IPS DF 4.7 (cell line): ENCODE measurements at regions not wholly inside any gene's neighbourhood (a gene's known extent, or its start where the extent isn't known, plus 50 kb on each side); places are given as distances from the start of the nearest gene placed in this dataset.
"Not testable (repeated sequence)": the region's sequence is repeated elsewhere in the genome, so short reads cannot be mapped to it uniquely, and the experiment has no call there.

ENCODE experiments used
- DNase-seq: peaks from one replicate; pipeline ENCODE4 v3.0.0-alpha.2; 2013; ENCODE audit warnings: low spot score; ENCODE audit errors: extremely low read depth

DNA sequence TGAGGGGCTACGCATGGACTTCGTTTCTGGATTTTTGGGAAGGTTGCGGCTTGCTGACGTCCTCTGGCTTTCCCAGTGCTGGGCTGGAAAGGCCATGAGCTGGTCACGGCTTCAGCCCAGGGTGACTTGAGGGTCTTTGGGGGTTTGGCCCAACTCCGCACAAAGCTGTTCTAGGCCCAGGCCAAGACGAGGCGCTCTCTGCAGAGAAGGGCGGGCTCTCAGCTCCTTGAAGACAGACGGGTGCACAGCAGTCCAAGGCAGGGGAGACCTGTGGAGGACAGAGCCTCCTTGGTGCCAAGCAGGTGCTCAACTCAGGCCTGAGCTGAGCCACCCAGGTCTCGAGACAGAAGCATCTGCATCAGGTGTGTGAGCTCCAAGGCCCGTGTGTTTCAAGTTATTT is 1003.7 kb downstream of the BRD1 start:
- DNase-seq = no peak

- no peak for DNase-seq
These were observed 1005.1 kb downstream of the BRD1 start for GRCh38 chr22:48822278-48823233.

DNA sequence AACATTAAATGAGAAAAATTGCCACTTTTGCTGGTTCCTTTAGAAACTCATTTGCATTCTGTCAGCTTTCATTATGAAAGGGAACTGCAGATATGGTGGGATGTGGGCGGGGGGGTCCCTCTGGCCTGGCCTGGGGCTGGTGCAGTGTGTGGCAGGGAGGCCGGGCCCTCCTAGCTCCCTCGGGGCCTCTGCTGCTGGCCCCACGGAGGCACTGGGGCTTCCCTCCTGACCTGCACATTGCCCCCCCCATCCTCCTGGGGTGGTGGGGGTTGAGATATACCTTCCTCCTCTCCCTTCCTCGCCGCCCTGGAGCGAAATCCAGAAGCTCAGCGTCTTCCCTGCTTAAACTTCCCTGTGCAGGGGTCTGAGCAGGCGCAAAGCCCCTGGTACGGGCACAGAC is 1005.9 kb downstream of the BRD1 start:
- DNase-seq = no peak

DNA sequence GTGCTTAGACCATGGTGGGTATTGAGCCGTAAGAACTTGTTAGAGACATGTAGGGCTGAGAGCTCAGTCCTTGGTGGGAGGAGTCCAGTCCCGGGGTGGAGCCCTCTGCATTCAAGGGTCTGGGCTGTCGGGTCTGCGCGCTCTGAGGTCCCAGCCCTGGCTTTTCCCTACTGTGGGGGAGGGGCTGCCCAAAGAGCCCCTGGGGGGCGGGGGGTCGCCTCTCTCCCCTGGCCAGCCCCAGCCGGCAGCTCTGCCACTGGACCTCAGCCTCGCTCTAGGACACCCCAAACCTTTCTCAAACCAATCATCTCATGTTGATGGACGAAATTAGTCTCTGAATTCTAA is 1006.4 kb downstream of the BRD1 start:
- DNase-seq = no peak

- DNase-seq = no peak
These were observed 1007.0 kb downstream of the BRD1 start for GRCh38 chr22:48820481-48821345.

DNA sequence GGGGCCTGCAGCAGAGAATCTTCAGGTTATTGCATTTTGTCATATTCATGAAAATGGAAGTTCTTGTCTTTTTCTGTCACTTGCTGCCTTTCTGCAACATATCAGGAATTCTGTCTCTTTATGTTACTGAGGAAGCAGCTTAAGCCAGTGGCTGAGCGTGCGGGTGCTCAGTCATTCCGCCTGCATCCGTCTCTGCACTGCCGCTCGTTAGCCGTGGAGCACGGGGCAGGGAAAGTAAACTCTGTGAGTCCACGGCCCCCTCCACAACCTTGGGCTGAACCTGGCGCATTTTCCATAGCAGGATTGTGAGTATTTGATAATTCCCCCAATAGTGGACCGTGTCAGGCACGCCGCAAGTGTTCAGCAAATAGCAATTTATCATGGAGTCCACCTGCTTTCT is 1007.7 kb downstream of the BRD1 start:
- DNase-seq = no peak

DNA sequence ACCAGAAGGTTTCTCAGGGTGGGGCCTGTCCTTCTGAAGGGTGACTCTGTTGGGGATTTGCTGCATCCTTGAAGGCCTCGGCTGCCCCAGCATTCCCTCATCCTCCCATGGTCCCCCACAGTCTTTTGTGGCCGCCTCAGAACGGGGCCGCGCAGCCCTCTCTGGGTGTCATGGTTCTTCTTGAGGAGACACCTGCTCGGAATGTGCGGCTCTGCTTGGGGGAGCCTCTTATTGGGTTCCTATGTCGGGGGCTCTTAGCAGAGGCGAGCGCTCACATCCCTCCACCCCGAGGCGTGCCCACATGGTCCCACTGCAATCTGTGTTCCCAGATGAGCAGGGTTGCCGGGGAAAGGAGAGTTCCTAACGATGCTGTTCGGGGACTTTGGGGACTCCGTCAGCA is 1008.4 kb downstream of the BRD1 start:
- no peak for DNase-seq

DNA sequence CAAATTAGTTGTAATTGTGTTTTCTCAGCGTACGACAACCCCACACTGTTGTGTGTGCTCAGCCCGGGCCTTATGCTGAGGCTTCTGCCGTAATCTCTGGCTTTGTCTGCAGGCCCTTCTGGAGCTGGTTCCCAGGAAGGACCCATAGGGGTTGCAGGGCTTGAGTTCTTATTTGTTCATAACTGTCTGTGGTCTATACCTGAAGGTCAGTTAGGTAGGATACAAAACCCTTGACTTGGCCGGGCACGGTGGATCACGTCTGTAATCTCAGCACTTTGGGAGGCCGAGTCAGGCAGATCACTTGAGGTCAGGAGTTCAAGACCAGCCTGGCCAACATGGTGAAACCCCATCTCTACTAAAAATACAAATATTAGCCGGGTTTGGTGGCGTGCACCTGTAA is 1010.2 kb downstream of the BRD1 start:
- not testable (repeated sequence) for DNase-seq

- no peak for DNase-seq
These were observed 1015.8 kb downstream of the BRD1 start for GRCh38 chr22:48811885-48812284.

- no peak for DNase-seq
These were observed 1019.4 kb downstream of the BRD1 start for GRCh38 chr22:48808038-48808960.

DNA sequence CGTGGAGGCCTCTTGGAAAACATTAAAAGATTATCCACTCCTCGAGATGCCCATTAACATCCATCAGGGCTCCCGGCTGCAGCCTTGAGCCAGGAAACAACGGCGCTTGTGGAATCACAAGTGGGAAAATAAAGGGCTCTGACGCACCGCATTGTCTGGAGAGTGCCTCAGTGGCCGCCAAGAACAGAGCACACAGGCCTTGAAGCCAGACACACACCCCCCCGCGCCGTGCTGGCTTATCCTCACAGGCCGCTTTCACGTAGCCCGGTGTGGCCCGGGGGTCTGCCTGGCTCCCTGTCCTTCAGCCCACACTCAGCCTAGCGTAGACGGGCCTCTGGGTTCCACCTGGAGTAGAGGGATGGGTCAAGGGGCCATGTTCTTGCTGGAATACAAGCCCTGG is 1020.5 kb downstream of the BRD1 start:
- no peak for DNase-seq

DNA sequence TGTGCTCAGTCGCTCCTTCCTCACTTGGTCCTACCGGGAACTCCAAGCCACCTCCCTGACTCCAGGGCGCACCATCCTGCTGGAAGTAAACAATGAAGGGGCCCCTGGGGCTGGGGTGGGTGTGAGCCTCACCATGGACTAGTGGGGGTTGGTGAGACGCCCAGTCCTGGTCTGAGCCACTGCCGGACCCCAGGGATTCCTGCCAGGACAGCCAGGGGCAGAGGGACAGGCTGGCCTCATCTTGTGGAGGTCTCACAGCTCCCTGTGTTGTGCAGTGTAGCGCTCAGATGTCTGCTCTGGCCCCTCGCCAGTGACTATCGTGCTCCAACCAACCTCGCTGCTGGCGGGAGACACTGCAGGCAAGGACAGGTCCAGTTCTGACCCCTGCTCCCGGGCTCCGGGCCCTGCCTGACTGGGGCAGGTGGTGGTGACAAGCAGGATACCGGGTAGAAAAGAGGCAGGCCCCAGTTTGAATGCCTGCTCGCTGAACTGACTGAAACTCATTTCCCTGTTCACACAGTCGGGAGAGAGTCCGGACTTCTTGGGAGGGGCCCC is 1021.4 kb downstream of the BRD1 start:
- no peak for DNase-seq

DNA sequence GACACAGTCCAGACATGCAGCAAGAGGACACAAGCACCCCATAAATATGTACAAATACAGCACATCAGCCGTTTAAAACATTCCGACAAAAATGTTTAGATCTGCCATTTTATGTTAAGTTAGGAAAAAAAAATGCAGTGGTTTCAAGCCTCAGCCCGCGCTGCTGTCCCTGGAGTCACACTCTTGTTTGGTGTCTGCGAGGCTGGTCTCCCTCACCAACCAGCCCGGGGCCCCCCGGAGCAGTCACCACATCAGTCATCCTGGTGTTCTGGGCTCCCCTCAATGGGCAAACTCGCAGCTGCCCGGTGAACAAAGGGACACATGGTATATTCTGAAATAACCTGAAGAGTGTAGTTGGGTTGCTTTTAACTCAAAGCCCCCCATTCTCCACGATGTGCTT is 1022.2 kb downstream of the BRD1 start:
- no peak for DNase-seq

GRCh38 chr22:48804811-48805301 is 1022.8 kb downstream of the BRD1 start:
- no peak for DNase-seq

DNA sequence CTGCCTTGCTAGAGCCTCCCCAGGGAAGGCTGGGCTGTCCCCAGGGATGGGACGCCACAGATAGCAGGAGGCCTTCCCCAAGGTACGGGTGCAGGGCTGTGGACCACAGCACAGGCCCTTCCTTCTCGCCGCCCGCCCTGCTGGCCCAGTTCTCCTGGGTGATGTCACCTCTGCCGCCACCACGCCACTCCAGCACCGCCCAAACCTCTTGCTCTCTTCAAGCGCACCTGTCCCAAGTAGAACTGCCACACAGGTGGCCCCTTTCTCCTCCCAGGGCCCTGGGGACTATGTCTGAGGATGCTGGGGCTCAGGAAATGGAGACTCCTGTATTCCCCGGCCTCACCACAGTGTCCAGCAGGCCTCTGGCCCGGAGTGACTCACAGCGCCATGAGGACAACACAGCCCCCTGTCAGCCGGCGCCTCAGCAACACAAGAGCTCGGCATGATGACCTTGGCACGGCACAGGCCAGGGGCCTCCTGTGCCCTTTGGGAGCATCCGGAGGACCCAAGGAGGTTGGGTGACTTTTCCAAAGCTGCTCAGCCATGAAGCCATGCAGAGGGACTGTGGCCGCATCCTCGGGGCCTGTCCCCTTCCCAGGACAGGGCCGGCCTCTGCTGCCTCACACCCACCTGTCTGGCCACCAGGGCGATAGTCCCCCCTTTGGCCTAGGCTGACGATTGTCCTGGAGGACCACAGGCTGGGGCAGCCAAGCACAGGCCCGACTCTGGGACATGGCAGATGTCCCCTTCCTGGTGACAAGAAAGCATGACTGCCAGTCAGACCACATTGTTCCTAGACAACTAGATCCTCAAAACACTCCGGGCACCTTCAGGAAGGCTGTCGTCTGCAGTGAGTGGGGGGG is 1023.5 kb downstream of the BRD1 start:
- no peak for DNase-seq

DNA sequence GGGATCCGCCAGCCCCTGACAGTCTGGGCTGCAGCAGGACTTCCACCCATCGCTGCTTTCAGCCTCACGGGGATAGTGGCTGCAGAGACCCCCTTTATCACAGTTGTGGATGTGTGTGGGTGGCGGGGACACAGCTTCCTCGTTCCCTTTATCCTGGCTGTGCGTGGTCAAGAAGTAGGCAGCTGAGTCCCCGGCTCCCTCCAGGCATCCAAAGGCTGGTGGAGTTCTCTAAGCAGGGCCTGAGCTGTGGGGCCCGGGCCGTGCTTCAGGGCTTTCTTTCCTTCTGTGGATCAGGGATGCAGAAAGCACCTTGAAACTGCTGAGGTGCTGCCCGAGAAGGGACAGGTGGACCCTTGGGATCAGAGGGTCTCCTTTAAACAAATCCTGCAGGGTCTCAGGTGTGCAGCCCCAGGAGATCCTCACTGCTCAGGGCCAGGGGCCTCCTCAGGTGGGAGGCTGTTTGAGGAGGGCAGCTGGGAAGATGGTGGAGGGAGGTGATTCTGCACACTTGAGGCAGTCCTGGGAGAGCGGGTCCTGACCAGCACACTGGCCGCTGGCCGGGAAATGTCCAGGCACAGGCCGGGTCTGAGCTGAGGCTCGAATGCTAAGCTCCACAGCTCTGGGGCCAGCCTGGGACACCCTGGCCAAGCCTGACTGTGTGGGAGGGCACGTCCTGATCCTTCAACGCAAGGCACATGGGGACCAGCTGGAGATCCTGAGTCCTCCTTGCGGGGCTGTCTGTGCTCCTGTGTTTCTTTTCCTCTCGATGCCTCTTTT is 1024.3 kb downstream of the BRD1 start:
- no peak for DNase-seq

DNA sequence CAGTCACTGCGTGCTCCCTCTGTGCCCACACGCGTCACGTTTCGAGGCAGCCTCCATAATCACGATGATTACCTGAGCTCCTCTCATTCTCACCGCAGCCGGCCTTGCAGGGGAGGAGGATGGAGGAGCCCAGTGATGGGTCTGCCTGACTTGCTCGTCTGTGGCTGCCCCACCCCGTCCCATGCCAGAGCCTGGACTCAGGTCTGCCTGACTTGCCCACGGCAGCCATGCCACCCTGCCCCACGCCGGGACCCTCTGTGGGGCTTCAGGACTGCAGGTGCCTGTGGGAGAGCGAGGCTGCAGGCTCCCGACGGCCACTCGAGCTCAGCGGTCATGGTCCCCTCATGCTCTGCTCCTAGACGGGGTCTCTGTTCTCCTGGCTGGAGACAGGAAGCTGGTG is 1025.1 kb downstream of the BRD1 start:
- DNase-seq = no peak

GRCh38 chr22:48800886-48801607 is 1026.6 kb downstream of the BRD1 start:
- DNase-seq = no peak
